ENCODE measurements at regions not wholly inside any gene's neighbourhood (a gene's known extent, or its start where the extent isn't known, plus 50 kb on each side); places are given as distances from the start of the nearest gene placed in this dataset.

- no peak for DNase-seq (ENCODE audit: low spot score in 2 of 2)
- H3K27ac ChIP-seq, result no peak overlapping the region
- no peak for TF ChIP-seq CTCF (IDR thresholded peaks at IDR 0.05)
- no peak for TF ChIP-seq EP300 (IDR thresholded peaks at IDR 0.05)
- TF ChIP-seq POLR2AphosphoS5 (IDR thresholded peaks at IDR 0.05), result no peak
- TF ChIP-seq POLR2A (IDR thresholded peaks at IDR 0.05), result no peak
- H3K9me3 ChIP-seq, result no peaks in the 10 kb centered on the region
- no peaks in the 10 kb centered on the region for H3K27me3 ChIP-seq
- WGBS, result 83% methylated on average over 3 of the region's 3 CpGs
- H3K4me3 ChIP-seq, result no peak overlapping the region
- H3K4me1 ChIP-seq, result no peaks in the 10 kb centered on the region
- H3K36me3 ChIP-seq, result no peaks in the 10 kb centered on the region
Measured at GRCh38 chrX:139093201-139093600, 381.7 kb upstream of the FGF13 start.

- Histone ChIP-seq H3K36me3 (no peaks in the 10 kb centered on the region), H3K27me3 (no peaks in the 10 kb centered on the region), H3K27ac (no peak overlapping the region), H3K4me3 (no peak overlapping the region), H3K9me3 (no peaks in the 10 kb centered on the region), H3K4me1 (no peaks in the 10 kb centered on the region)
- 75% methylated on average over 3 of the region's 3 CpGs for WGBS
- no peak for TF ChIP-seq CTCF (IDR thresholded peaks at IDR 0.05)
- TF ChIP-seq POLR2A (IDR thresholded peaks at IDR 0.05), result no peak
- DNase-seq (ENCODE audit: low spot score in 2 of 2), result no peak
Measured at GRCh38 chrX:139091878-139092277, 380.4 kb upstream of the FGF13 start.

GRCh38 chrX:139091066-139091465 lies 379.5 kb upstream of the FGF13 start:
- H3K4me1 ChIP-seq, result no peaks in the 10 kb centered on the region
- H3K4me3 ChIP-seq, result no peak overlapping the region
- DNase-seq (ENCODE audit: low spot score in 2 of 2), result no peak
- H3K27ac ChIP-seq, result no peak overlapping the region
- no peaks in the 10 kb centered on the region for H3K27me3 ChIP-seq
- no peaks in the 10 kb centered on the region for H3K9me3 ChIP-seq
- no peaks in the 10 kb centered on the region for H3K36me3 ChIP-seq
- TF ChIP-seq CTCF (IDR thresholded peaks at IDR 0.05), result no peak
- no peak for TF ChIP-seq EP300 (IDR thresholded peaks at IDR 0.05)
- no peak for TF ChIP-seq POLR2A (IDR thresholded peaks at IDR 0.05)
- TF ChIP-seq POLR2AphosphoS5 (IDR thresholded peaks at IDR 0.05), result no peak

GRCh38 chrX:139086246-139086645 lies 374.7 kb upstream of the FGF13 start:
- DNase-seq (ENCODE audit: low spot score in 2 of 2), result no peak
- Histone ChIP-seq H3K4me3 (no peak overlapping the region), H3K36me3 (no peaks in the 10 kb centered on the region), H3K27me3 (no peaks in the 10 kb centered on the region), H3K9me3 (no peaks in the 10 kb centered on the region), H3K4me1 (no peaks in the 10 kb centered on the region), H3K27ac (no peak overlapping the region)
- no peak for TF ChIP-seq POLR2AphosphoS5 (IDR thresholded peaks at IDR 0.05)
- no peak for TF ChIP-seq POLR2A (IDR thresholded peaks at IDR 0.05)
- 62% methylated on average over 2 of the region's 2 CpGs for WGBS

- no peaks in the 10 kb centered on the region for H3K36me3 ChIP-seq
- H3K27ac ChIP-seq, result no peak overlapping the region
- H3K4me3 ChIP-seq, result no peak overlapping the region
- no peaks in the 10 kb centered on the region for H3K4me1 ChIP-seq
- H3K27me3 ChIP-seq, result no peaks in the 10 kb centered on the region
- DNase-seq (ENCODE audit: low spot score in 2 of 2), result no peak
- TF ChIP-seq POLR2AphosphoS5 (IDR thresholded peaks at IDR 0.05), result no peak
- no peaks in the 10 kb centered on the region for H3K9me3 ChIP-seq
Measured at GRCh38 chrX:139085404-139085803, 373.9 kb upstream of the FGF13 start.

- Histone ChIP-seq H3K27ac (no peak overlapping the region), H3K27me3 (no peaks in the 10 kb centered on the region), H3K9me3 (no peaks in the 10 kb centered on the region), H3K4me3 (no peak overlapping the region), H3K36me3 (no peaks in the 10 kb centered on the region), H3K4me1 (no peaks in the 10 kb centered on the region)
- 69% methylated on average over 3 of the region's 3 CpGs for WGBS
- no peak for DNase-seq (ENCODE audit: low spot score in 2 of 2)
- TF ChIP-seq EP300 (IDR thresholded peaks at IDR 0.05) (no peak), POLR2A (IDR thresholded peaks at IDR 0.05) (no peak), POLR2AphosphoS5 (IDR thresholded peaks at IDR 0.05) (no peak), CTCF (IDR thresholded peaks at IDR 0.05) (no peak)
Measured at GRCh38 chrX:139083191-139083590, 371.7 kb upstream of the FGF13 start.
